ENCODE measurements at regions not wholly inside any gene's neighbourhood (a gene's known extent, or its start where the extent isn't known, plus 50 kb on each side); places are given as distances from the start of the nearest gene placed in this dataset.

GRCh38 chr13:106846571-106847448, 278.9 kb upstream of the ARGLU1 start:
- DNase-seq, result no peak

DNA sequence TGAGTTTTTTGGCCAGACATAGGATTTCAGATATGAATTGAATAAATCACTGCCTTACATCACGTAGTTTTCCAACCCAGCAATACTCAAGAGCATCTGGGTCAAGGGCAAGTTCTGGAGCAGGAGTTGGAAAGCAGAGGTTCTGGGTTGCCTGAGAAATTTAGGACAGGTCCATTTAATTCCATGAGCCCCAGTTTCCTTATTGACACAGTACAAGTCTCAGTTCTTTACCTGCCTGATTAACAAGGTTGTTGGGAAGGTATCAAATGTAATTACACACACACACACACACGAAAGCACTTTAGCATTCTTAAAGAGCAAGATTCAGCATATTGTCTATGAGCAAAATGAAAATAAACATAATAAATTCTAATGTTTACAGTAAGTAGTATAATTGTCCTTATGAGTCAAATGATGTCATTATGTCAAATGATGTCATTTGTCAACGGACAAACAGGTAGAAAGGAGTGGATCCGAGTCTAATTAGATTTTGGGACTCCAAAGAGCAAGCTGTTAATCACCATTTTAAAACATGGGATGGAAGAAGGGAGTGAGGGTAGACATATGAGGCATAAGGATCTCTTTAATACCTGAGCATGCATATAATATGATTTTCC, 268.4 kb upstream of the ARGLU1 start:
- no peak for DNase-seq

GRCh38 chr13:106835477-106835876, 267.5 kb upstream of the ARGLU1 start:
- DNase-seq, result no peak

- DNase-seq, result no peak
Measured at GRCh38 chr13:106821979-106822378, 254.0 kb upstream of the ARGLU1 start.

- DNase-seq, result no peak
Measured at GRCh38 chr13:106819413-106820180, 251.7 kb upstream of the ARGLU1 start.

DNA sequence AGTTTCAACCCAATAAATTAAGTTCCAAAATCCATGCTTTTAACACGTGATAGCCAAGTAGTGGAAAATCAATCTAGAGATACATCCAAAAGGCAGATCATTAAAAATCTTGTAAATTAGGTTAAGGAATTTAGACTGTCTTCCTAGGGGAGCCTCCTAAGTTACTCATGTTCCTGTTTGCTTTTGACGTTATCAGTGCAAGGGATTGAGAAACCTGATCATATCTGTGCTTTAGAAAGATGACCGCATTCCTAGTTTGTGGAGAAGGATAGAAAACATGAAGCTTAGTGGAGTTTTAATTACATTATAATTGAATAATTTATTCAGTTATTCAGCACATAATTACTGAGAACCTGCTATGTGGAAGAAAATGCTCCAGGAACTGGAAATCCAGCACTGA, 251.0 kb upstream of the ARGLU1 start:
- DNase-seq, result no peak

DNA sequence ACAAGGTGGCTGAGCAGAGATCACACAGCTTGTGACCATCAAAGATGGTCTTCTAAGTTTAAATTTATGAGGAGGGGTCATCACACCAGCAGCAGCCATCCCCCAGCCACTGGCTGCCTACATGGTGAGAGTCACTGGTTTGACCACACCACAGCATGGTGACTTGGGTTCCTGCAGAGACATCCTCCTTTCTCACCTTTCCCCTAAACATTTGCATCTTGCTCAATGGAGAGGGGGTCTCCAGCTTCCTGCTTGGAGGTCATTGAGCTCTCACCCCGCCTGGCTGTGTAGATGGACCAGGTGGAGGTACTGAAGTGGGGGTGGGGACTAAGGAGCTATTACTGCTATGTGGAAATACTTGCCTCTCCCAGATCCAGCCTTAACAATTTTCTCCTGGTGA, 247.6 kb upstream of the ARGLU1 start:
- DNase-seq, result no peak

DNA sequence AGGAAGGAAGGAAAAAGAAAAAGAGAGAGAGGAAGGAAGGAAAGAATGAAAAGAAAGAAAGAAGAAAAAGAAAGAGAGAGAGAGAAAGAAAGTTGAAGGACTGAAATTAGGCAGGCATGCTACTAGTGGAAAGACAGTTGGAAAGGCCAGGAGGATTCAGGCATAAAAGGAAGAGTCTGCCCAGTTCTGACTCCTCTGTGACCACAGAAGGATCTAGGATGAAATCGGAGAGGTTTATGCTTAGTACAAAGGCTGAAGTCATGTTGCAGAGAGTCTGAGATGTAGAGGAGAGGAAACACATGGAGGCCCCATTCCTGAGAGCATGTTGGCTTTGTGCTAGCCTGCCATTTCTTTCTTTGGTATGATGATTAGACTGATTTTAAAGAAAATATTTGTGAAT, 246.5 kb upstream of the ARGLU1 start:
- no peak for DNase-seq

DNA sequence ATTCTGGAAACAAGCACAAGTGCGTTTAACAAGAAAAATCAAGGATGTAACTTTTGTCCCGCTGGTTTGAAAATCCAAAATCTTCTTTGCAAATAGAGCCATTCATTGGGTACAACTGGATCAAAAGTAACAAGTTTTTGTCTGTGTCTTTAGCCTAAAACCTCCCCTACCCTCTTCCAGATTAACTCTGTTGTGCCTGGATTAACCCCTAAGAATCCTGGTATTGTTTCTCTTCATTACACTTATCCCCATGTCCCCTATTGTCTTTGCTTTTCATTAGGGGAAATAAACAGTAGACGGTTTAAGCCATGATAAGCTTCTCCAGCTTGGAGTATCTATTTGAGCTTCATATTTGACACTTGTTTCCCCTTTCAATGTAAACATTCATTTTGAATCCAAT, 242.1 kb upstream of the ARGLU1 start:
- no peak for DNase-seq

DNA sequence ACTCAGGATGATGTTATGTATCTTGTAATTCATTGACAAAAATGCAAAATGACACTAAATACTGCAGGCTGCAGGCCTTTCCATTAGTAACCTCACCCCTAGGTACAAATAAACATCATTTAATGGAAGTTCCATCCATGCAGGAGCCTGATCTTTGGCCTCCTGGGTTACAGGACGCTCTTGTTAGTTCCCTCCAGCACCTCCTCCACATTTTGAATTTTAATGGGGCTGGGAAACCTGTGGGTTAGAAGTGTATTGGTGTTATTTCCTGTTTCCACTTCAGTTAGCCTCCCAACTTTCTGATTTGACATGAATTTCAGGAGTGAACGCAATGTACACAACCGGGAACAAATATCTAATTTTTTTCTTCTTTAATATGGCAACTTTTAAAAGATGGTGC, 237.1 kb upstream of the ARGLU1 start:
- no peak for DNase-seq

DNA sequence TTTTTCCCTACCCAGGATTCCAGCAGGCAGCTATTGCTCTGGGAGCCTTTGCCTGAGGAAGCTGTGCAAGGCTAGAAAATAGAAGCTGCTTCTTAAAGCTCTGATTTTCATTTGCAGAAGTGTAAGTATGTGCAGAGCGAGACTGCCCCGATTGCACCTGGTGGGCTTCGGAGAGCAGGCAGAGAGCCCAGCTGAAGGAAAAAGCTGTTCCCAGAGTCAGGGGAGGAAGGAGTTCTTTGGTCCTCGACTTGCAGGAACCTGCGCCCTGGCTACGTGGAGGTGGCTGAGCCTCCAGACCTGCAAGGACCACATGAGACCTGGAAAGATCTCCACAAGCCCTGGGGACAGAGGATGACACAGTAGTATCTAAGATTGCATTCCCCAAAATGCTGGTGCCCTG, 235.0 kb upstream of the ARGLU1 start:
- DNase-seq, result no peak

GRCh38 chr13:106799781-106800335, 231.9 kb upstream of the ARGLU1 start:
- DNase-seq, result no peak

- DNase-seq, result no peak
Measured at GRCh38 chr13:106797081-106797640, 229.2 kb upstream of the ARGLU1 start.

- no peak for DNase-seq
Measured at GRCh38 chr13:106796280-106797047, 228.5 kb upstream of the ARGLU1 start.

- no peak for DNase-seq
Measured at GRCh38 chr13:106795847-106796246, 227.9 kb upstream of the ARGLU1 start.

DNA sequence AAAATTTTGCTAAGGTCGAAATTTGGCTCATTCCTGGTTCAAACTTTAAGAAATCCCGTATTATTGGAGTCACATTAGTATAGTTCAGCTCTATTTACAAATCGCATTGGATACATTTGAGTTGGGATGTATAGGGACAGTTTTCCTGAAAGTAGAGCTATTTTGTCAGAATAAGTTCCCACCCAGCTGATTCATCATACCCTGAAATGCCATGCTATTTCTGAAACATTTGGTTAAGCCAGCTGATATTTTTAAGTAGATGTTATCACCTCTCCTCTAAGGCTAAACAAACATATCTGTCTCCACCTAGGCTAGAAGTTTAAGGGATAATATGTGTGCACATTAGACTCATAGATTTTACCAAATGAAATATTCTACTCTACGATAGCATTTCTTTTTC, 226.2 kb upstream of the ARGLU1 start:
- no peak for DNase-seq

DNA sequence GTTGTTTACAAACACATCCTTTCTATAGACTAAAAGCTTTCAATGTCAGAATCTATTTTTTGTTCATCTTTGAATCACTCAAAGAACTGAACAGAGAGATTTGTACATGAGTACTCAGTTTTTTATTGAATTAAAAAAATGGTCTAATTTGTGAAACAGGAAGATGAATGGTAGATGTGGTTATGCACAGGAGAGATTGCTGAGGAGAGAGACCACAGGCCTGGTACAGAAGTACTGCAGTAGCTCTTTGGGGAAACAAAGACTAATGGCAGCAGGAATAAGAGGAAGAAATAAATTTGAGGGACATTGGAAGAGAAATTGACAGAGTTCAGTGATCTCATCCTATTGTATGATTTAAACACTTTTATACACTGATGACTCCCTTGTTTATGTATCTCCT, 222.0 kb upstream of the ARGLU1 start:
- DNase-seq, result no peak

- DNase-seq, result no peak
Measured at GRCh38 chr13:106786006-106786563, 218.1 kb upstream of the ARGLU1 start.

DNA sequence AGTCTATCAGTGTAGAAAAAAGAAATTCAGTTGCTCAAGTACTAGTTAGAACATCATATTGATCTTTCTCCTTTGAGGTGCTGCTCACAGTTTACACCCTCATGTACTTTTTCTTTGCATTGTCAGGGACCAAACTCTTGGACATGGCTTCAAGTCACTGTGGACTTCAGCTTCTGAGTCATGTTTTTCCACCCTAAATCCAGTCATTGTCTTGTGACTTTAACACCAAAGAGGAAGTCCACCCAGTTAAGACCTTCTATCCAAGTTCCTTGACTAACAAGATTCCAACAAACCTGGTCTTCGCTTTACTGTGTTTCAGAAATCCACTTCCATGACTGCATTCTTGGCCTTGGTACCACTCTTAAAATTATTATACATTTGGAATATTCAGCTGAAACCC, 206.7 kb upstream of the ARGLU1 start:
- no peak for DNase-seq

DNA sequence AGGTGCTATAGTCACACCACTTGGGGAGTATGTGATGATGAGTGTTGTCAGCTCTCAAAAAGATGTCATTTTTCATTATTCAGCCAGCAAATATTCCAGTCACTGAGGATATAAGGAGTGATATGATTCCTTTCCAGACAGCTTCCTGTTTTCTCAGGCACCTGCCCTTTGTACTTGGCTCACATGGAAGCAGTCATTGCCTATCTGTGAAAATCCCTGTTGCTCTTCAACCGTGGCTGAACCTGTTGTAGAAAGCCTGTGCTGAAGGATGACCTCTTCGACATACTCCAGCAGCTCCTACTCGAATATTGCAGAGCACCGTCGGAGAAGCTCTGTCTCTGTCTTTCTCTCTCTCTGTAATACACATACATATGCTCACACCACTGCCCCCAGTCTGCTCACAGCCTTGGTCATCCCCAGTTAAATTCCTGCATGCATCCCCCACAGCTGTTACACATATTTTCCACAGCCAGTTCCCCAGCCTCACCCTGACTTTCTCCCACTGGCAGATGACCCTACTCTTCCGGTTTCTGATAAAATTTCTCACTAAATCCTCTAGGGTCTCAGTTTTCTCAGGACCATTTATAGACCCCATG, 204.2 kb upstream of the ARGLU1 start:
- no peak for DNase-seq

DNA sequence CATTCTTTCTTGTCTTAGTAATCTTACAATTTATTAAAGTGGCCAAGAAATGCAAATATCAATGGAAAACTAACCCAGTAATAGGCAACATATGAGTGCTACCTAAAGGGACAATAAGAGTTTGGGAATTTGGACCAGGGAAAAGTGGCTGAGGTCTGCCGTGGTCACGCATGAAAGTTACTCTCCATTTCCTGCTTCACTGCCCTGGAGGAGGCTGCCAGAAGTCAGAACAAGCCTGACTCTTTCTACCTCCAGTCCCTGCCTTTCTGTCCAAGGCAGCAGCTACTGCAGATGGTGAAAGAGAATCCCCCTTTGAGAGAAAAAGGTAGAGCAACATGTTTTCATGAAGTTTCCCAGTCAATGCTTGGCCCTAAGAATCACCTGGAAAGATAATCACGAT, 201.1 kb upstream of the ARGLU1 start:
- DNase-seq, result no peak

GRCh38 chr13:106762708-106763107, 194.8 kb upstream of the ARGLU1 start:
- DNase-seq, result no peak

All from central memory CD4-positive, alpha-beta T cell (primary cell).